NOMO-1 treated with dmso at 0.1 percent for 144 hours (cell line): ENCODE measurements at regions not wholly inside any gene's neighbourhood (a gene's known extent, or its start where the extent isn't known, plus 50 kb on each side); places are given as distances from the start of the nearest gene placed in this dataset.
"Not testable (repeated sequence)": the region's sequence is repeated elsewhere in the genome, so short reads cannot be mapped to it uniquely, and the experiment has no call there.

ENCODE experiments used
- DNase-seq: peaks from one replicate; lab custom pipeline; 2025; ENCODE audit not compliant: unreplicated experiment; lab: John Stamatoyannopoulos, UW

DNA sequence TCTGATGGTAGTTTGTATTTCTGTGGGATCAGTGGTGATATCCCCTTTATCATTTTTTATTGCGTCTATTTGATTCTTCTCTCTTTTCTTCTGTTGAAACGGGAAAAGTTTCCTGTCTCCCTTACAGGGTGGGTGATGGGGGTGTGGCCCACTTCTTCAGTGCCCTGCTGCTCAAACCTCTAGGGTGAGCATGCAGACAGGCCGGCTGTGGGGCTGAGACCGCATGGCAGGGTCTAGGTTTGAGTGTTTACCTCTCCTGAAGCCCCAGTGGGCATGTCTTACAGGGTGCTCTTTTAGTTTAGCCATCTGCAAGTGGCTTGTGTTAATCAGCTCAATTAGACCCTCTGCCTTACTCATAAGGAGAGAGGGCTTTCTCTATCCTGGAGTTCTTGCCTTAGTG lies 450.0 kb upstream of the EPHA3 start:
- DNase-seq = no peak

DNA sequence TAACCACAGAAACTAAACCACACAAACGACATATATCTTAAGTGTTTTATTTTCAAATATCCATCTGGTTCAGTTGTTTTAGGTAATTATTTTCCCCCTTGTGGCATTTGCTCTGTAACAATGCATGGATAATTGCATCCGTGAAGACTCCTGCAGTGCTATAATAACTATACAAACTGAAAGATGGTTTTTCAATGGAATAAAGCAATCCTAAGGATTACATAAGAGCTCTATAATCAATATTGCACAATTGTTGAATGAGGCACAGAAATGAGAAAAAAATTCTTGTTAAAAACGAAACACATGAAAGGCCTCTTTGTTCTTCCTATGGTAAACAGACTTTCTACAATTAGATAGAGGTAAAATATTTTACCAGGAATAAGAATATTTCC lies 446.0 kb upstream of the EPHA3 start:
- no peak for DNase-seq

DNA sequence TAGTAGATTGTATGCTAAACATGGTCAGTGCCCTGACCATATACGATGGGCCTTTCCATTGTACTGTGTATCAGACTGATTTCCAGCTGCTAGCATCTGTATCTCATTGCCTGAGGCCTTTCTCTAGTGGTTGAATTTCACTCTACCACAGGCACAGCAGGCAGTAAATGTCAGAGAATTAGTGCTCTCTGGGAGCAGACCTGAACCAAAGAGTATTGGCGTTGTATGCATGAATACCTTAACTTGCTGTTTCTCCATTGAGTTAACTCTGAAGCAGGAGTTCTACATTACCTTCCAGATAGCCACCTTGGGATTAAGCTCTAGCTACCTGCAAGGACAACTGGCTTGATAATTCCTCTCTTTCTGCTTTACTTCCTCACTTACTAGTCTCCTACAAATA lies 439.2 kb upstream of the EPHA3 start:
- no peak for DNase-seq

DNA sequence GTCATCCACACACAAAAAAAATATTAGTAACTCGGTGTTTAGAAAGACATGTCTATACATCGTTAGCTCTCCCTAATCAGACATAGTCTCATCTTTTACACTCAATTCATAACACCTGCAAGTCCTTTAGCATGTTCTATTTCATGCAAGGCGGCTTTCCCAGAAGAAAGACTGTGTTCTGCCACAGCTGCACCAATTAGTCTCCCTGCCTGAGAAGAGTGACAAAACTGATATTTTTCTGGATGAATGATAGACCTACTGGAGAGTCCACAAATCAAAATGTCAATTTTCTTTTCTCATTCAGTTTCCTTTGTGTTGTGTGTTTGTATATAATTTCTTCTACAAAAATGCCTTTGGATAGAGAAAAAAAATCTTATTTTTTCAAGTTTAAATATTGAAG lies 435.8 kb upstream of the EPHA3 start:
- DNase-seq = no peak

DNA sequence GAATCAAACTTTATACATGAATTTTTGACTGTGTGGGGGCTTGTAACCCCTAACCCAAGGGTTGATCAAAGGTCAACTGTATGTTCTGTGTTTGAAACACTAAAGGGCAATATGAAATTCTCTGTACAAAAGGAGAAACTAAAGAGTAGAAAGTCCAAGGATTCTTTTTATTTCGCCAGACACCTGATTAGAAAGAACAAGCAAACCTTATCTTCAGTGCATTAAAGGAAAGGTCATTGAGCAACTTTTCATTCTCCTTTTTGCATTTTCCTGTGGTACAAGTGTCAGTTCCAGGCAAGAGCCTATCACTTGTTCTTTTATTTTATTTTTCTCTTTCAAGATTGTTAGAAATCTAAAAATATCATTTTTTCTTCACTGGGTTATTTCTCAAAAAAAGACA lies 430.1 kb upstream of the EPHA3 start:
- DNase-seq = no peak

DNA sequence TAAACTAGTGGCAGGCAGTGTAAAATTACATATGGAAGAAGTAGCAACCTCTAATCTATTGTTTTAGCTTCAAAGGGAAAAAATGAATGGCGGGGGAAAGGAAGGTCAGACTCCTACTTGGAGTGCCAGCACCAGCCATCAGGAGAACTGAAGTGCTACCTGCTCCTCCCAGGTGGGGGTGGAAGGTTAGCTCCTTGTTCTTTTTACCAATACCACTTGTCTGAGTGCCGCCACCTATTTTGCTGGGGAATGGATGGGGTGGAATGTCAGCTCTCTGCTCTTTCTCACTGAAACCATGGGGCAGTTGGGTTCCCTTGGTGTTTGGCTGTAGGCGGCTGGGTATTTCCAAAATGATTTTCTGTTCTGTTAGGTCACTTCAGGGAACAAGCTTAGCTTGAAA lies 428.7 kb upstream of the EPHA3 start:
- DNase-seq = no peak

DNA sequence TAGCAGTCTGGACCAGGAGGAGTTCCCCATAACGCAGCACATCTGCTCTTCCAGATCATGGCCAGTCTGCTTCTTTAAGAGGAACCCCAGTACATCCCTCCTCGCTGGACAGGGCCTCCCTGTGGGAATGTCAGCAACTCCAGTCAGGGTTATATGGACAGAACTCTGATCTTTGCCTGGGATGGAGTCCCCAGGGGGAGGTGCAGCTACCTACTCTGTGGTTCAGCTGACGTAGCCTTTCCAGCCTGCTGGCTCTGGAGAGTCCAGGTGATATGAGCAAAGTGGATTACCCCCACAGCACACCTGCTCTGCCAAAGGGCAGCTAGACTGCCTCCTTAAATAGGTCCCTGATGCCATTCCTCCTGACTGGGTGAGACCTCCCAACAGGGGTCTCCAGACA lies 417.1 kb upstream of the EPHA3 start:
- no peak for DNase-seq

DNA sequence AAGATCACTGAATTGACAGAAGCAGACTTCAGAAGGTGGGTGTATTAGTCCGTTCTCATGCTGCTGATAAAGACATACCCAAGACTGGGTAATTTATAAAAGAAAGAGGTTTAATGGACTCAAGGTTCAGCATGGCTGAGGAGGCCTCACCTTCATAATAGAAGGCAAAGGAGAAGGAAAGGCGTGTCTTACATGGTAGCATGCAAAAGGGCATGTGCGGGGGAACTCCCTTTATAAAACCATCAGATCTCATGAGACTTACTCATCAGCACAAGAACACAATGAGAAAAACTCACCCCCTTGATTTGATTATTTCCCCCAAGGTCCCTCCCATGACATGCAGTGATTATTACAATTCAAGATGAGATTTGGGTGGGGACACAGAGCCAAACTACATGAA lies 416.3 kb upstream of the EPHA3 start:
- no peak for DNase-seq

DNA sequence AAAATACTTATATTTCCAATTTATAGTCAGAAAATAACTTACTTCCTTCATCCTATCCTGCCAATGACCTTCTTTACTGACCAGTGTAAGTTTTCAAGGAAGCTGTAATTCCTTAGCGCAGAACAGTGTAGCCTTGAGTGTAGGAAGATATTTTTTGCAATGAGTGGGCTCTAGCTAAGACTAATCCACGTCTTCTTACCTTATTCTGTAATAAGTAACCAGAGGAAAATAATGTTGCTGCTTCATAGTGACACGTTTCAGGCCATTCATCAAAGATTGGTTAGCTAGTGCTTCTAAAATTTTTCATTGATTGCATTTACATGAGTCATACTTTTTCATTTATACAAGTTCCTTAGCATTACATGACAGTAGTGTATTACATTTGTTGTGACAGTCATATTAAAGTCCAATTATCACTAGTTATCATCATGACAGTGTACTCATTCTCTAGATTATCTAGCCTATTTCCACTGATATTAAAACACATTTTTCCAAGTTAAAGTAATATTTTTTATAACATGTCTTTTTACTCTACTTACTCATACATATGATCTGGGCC lies 403.8 kb upstream of the EPHA3 start:
- DNase-seq = no peak

DNA sequence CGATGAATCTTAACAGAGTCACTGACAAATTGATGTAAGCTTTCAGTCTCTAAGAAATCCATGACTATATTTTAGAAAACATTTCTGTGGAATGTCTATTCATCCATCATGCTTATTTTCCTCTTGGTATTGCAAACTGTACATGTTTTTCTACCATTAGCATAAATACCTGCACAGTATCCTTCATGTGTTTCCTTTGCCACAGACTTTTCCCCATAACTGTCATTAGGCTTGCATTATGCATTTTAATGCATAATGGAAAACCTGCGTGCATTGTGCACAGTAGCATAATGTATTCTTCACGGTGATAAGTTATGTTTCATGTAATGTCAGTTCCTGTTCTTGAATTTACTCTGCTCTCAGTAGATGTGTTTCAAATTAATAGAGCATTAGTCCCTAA lies 403.1 kb upstream of the EPHA3 start:
- no peak for DNase-seq

DNA sequence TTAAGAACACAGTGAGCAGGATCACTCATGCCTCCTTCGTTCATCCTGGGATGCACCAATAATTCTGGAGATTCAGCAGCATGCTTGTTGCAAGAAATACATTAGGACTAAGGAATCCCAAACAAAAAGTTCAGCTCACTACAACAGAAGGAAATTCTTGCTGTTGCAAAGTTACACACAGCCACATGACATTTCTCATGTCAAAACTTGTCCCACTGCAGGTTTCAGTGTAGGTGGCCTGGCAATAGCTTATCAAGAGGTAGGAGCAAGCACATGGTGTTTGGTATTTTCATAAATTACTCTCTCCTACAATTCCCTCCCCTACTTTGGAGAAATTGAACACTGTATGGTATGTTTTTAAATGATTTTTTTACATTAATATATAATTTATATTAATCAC lies 399.6 kb upstream of the EPHA3 start:
- no peak for DNase-seq

DNA sequence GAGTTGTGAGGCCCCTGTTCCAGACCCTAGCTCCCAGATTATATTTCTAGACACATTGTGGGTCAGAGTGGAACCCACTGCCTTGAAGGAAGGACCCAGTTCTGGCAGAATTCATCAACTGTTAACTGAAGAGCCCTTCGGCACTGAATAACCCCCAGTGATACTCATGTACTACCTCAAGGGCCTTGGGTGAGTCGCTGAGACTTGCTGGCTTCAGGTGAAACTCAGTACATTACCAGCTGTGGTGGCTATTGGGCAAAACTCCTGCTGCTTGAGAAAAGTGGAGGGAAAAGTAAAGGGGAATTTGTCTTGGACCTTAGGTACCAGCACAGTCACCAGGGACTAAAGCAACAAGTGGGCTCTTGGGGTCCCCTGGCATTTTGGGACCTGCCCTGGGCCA lies 394.9 kb upstream of the EPHA3 start:
- DNase-seq = no peak

DNA sequence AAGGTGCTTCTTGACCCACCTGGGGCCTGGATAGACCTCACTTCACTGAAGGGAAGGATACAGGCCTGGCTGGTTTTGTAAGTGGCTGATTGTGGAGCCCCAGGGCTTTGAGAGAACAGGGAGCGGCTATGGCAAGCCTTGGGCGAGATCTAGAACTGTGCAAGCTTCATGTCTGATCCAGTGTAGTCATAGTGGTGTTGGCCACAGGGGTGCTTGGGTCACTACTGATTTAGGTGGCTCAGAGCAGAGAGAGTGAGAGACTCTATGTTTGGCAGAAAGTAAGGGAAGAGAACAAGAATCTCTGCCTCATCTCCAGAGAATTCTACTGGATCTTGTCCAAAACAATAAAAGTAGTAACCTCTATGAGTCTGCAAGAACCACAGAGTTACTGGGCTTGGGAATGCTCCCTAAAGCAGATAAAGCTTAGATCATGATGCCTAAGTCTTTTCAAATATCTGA lies 394.2 kb upstream of the EPHA3 start:
- no peak for DNase-seq

DNA sequence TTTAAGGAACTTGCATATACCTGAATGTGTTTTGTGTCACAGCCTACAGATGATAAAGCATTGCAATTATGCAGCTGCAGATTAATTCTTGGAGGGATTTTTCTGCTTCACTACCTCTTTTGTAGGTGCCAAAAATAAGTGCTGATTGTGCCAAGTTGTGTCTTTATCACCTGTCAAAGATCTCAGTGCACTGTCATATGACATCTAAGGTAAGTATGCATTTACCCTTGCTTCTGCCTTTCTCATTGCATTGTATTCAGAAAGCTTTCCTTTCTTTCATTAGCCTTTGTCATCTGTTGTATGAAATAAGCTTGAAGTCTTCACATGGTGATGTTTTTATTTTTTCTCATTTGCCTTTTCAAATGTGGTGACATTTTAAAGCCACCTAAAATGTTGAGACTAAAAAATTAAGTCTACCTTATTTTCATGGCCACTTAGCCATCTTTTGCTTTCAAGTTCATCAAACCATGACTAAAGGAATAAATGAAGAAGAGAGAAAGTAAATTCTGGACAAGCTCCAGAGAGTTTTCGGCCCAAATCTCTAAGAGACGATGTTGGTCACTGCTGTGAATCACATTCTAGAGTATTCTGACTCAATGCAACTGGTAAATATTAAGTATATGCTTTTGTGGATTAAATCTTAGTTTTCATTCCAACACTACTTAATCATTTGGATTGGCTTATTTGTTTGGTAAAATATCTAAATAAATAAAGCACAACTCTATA lies 381.8 kb upstream of the EPHA3 start:
- DNase-seq = no peak

DNA sequence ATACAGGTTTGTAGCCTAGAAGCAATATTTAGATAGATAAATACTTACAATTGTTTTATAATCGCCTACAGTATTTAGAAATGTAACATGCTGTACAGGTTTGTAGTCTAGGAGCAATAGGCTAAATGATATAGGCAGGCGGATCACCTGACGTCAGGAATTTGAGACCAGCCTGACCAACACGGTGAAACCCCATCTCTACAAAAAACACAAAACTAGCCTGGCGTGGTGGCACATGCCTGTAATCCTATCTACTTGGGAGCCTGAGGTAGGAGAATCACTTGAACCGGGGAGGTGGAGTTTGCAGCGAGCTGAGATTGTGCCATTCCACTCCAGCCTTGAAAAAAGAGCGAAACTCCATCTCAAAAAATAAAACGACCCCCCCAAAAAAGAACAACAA lies 375.2 kb upstream of the EPHA3 start:
- DNase-seq = no peak

DNA sequence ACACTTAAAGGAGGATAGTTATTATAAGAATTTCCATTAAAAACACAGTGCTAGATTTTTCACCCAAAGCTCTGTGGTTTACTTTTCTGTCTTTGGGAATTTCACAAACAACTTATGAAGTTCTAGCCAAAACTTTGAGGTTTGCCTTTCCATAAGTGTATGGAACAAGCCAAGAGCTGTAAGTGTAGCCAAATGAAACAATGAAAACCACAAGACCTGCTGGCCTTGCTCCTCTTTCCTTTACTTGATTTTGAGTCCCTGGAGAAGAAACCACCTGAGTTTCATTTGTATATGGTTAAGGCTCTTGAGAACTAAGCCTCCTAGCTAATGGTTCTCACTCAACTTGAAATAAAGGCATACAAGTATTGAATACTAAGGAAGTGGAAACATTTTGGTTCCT lies 365.3 kb upstream of the EPHA3 start:
- DNase-seq = no peak

DNA sequence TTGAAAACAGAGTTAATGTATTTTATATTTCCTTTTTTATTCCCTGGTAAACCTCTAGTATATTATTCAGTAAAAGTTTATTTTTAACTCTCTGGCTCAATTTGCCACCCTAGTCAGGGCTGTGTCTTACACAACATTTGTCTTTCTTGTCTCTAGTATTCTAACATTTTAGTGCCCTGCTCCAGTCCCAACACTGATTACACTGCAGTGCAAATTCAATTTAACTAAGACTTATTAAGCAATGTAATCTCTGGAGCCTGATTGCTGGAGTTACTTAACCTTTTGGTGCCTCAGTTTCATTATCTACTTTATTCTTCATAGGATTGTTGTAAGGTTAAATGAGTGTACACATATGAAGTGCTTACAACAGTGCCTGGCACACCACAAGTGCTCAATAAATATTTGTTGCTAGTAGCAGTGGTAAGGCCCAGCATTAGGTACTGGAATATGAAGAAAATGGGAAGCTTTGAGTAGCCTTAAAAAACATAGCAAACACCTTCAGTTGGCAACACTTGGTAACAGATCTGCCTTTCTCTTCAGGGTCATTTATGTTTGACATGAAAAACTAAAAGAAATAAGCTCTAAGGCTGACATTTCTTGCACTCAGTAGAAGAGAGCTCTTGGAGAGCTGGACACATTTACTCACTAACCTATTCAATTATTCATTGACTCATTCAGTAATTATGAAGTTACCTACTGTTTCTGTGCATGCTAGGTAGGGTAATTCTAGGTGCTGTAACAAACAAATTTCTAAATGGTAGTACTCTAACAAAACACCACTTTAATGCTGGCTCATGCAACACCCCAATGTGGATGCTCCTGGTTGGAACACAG lies 364.5 kb upstream of the EPHA3 start:
- DNase-seq = no peak

DNA sequence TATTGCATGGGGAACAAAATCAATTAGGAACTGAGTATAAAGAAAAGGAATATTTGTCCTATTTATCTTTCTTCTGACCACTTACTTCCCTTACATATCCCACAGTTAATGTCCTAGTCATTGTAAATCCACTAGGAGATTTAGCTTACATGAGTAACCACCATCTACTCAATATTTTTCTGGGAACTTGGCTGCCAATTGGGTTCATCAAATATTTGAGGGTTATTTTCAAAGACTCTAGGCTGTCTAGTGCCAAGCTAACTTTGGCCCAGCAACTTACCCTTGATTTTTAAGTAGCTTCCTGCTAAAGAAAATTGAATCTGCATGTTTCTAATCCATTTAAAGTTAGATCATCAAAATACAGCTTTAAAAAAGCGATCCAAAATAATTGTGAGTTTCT lies 362.5 kb upstream of the EPHA3 start:
- no peak for DNase-seq

DNA sequence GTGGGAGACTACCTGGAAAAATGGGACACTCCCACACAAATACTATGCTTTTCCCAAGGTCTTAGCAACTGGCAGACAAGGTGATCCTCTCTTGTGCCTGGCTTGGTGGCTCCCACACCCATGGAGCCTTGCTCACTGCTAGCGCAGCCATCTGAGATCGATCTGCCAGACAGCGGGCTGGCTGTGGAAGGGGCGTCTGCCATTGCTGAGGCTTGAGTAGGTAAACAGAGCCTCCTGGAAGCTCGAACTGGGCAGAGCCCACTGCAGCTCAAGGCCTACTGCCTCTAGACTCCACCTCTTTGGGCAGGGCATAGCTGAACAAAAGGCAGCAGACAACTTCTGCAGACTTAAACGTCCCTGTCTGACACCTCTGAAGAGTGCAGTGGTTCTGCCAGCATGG lies 360.3 kb upstream of the EPHA3 start:
- not testable (repeated sequence) for DNase-seq

DNA sequence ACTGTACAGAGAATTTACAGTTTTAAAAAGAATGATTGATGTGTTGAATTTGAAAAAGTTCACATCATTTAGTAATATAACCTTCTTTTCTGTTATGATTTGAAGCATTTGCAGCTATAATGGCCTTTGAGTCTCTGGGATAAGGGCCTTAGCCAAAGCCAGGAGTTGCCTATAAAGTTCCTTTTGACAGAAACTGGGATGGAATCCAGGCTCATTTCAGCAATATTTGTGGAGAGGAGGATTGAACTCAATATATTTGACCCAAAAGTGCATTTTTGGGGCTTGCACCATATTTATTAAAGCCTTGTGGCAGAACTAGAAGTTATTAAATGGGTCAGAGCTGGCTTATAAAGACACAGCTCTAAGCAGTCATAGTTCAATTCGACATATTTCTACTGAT lies 348.7 kb upstream of the EPHA3 start:
- DNase-seq = no peak

DNA sequence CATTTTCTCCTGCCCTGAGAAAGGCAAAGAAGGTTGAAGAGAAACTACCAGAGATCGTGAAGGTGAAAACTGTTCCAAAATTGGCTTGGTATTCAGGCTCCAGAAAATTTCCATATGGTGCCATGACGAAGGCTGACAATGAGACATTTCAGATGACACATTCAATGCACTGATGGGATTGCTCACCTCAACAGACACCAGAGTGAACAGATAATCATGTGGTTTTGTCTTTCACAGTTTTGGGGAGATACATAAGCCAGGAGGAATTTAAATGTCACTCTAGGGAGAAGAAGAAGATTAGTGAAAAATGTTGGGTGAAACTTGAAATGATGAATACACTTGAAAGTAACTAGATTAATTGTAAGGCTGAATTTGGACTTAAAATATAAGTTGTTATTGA lies 339.7 kb upstream of the EPHA3 start:
- DNase-seq = no peak

DNA sequence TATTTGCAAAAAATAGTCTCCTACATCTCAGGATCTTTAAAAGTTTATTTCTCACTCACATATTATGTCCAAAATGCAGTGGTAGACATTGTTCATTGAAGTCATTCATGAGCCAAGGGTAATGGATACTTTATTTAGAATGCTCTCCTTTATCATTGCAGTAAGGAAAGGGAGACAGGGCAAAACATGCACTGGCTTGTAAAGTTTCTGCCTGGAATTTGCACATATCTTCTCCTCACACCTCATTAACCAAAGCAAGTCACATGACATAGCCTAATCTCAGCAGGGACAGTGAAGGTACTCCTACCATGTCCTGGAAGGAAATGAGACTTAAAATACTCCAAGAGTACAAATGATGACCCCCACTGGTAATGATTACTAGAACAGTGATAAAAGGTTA lies 333.7 kb upstream of the EPHA3 start:
- DNase-seq = no peak
